OCI-LY7 (cell line): ENCODE measurements at regions not wholly inside any gene's neighbourhood (a gene's known extent, or its start where the extent isn't known, plus 50 kb on each side); places are given as distances from the start of the nearest gene placed in this dataset.

Source experiments
- BruUV-seq: library from RNA; stranded (reverse); fragments of 400-500 nt; replicated peaks from 2 replicates; lab custom pipeline; 2021; lab: Mats Ljungman, UMichigan
- CTCF ChIA-PET: fragments of 300-600 bp; sonication (Branson Sonifier 250); formaldehyde crosslinking; loops from one replicate; lab custom pipeline; 2022; ENCODE audit warnings: antibody characterized with exemption; ENCODE audit not compliant: unreplicated experiment; lab: Charles Lee
- POLR2A ChIA-PET: fragments of 300-600 bp; sonication (Branson Sonifier 250); formaldehyde crosslinking; loops from one replicate; lab custom pipeline; 2022; ENCODE audit warnings: antibody characterized with exemption; lab: Charles Lee
- DNase-seq: peaks from one replicate; pipeline ENCODE4 v3.0.0-alpha.2; 2015; ENCODE audit warnings: low spot score
- H2AFZ ChIP-seq: fragments of 200-600 bp; sonication (generic), shearing (Covaris generic); 2 replicates; pipeline ENCODE4 v1.6.1; 2014; ENCODE audit warnings: mild to moderate bottlenecking, antibody characterized with exemption, low read length, moderate library complexity
- H3K27ac ChIP-seq: fragments of 200-600 bp; sonication (generic); 2 replicates; pipeline ENCODE4 v1.5.1; 2014; ENCODE audit warnings: mixed run types, low read depth, mild to moderate bottlenecking, moderate library complexity, low read length, inconsistent platforms; ENCODE audit not compliant: poor library complexity, severe bottlenecking
- H3K36me3 ChIP-seq: fragments of 200-600 bp; sonication (generic); 2 replicates; pipeline ENCODE4 v1.6.1; 2014; ENCODE audit warnings: mild to moderate bottlenecking, antibody characterized with exemption, low read length, moderate library complexity, mixed read lengths; ENCODE audit not compliant: insufficient read depth
- H3K4me1 ChIP-seq: fragments of 200-600 bp; sonication (generic); 2 replicates; pipeline ENCODE4 v1.5.1; 2014; ENCODE audit warnings: mild to moderate bottlenecking, low read length; ENCODE audit not compliant: insufficient read depth, poor library complexity, severe bottlenecking
- H3K4me2 ChIP-seq: fragments of 200-600 bp; sonication (generic); 2 replicates; pipeline ENCODE4 v1.6.1; 2014; ENCODE audit warnings: mild to moderate bottlenecking, low read length
- H3K4me3 ChIP-seq: fragments of 200-600 bp; sonication (generic); 2 replicates; pipeline ENCODE4 v1.5.1; 2014; ENCODE audit warnings: mild to moderate bottlenecking, low read depth, low read length; ENCODE audit not compliant: poor library complexity, severe bottlenecking
- H3K79me2 ChIP-seq: fragments of 200-600 bp; sonication (generic); 2 replicates; pipeline ENCODE4 v1.6.1; 2016; ENCODE audit warnings: low read depth, mild to moderate bottlenecking, low read length, moderate library complexity, mixed read lengths; ENCODE audit not compliant: insufficient read depth
- H3K9me2 ChIP-seq: fragments of 200-600 bp; sonication (generic); 2 replicates; pipeline ENCODE4 v1.6.1; 2016; ENCODE audit warnings: mild to moderate bottlenecking, low read length, mixed read lengths; ENCODE audit not compliant: insufficient read depth
- H3K9me3 ChIP-seq: fragments of 200-600 bp; sonication (generic); 2 replicates; pipeline ENCODE4 v1.6.1; 2014; ENCODE audit warnings: mild to moderate bottlenecking, mixed run types, low read length, mixed read lengths
- H4K20me1 ChIP-seq: fragments of 200-600 bp; sonication (generic); 2 replicates; pipeline ENCODE4 v1.6.1; 2014; ENCODE audit warnings: mild to moderate bottlenecking, antibody characterized with exemption, low read length, moderate library complexity, mixed read lengths; ENCODE audit not compliant: insufficient read depth
- EZH2phosphoT487 ChIP-seq: fragments of 200-600 bp; sonication (generic); IDR thresholded peaks from 2 replicates; pipeline ENCODE4 v1.6.1; 2018; ENCODE audit warnings: low read depth, borderline replicate concordance, mild to moderate bottlenecking, mixed run types, antibody characterized with exemption, low read length, moderate library complexity, mixed read lengths
- intact Hi-C: fragments of 100-400 bp; cut with micrococcal nuclease; formaldehyde crosslinking; loops from one replicate; pipeline ENCODE4 v1.10.0; 2022; ENCODE audit not compliant: unreplicated experiment
- TF ChIP-seq, protein P1 (sequence below): fragments of 200-600 bp; sonication (generic); conservative IDR thresholded peaks from 2 replicates; pipeline ENCODE4 v1.5.1; 2014; ENCODE audit warnings: mild to moderate bottlenecking, antibody characterized with exemption, low read length, moderate library complexity, mixed read lengths

DNA sequence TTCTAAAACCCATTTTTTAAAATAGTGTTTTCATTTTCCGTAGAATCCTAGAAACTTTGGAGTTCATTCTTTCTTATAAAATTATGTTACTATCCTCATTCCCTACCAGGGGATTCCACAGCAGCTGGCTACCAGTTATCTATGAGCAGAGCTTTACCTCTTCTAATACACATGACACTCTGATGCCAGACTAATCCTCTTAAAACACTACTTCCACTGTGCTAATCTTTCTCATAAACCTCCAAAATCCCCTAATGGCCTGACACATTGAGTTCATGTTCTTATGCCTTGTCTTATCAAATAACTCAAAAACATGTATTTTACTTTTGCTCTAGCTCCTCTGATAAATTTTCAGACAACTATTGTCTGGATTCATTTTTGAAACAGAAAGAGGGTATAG, 633.6 kb upstream of the FTMT start:
- TF ChIP-seq, protein P1, sequence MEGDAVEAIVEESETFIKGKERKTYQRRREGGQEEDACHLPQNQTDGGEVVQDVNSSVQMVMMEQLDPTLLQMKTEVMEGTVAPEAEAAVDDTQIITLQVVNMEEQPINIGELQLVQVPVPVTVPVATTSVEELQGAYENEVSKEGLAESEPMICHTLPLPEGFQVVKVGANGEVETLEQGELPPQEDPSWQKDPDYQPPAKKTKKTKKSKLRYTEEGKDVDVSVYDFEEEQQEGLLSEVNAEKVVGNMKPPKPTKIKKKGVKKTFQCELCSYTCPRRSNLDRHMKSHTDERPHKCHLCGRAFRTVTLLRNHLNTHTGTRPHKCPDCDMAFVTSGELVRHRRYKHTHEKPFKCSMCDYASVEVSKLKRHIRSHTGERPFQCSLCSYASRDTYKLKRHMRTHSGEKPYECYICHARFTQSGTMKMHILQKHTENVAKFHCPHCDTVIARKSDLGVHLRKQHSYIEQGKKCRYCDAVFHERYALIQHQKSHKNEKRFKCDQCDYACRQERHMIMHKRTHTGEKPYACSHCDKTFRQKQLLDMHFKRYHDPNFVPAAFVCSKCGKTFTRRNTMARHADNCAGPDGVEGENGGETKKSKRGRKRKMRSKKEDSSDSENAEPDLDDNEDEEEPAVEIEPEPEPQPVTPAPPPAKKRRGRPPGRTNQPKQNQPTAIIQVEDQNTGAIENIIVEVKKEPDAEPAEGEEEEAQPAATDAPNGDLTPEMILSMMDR, result no peak
- no peak for TF ChIP-seq EZH2phosphoT487
- no TSS peak for BruUV-seq
- H2AFZ ChIP-seq, result no peak overlapping the region
- CTCF ChIA-PET, result no interaction called here
- no peak overlapping the region for H3K4me2 ChIP-seq
- H3K36me3 ChIP-seq, result no peaks in the 10 kb centered on the region
- no peak overlapping the region for H3K4me3 ChIP-seq
- H3K79me2 ChIP-seq, result no peaks in the 10 kb centered on the region
- H3K27ac ChIP-seq, result no peak overlapping the region
- no peaks in the 10 kb centered on the region for H3K9me2 ChIP-seq
- intact Hi-C loops, result no loop called here
- no peak for DNase-seq
- no peaks in the 10 kb centered on the region for H3K4me1 ChIP-seq
- POLR2A ChIA-PET, result no interaction called here
- H4K20me1 ChIP-seq, result no peaks in the 10 kb centered on the region
- no peaks in the 10 kb centered on the region for H3K9me3 ChIP-seq

- intact Hi-C loops, result no loop called here
- Histone ChIP-seq H3K9me3 (no peaks in the 10 kb centered on the region), H3K36me3 (no peaks in the 10 kb centered on the region), H3K4me2 (no peak overlapping the region), H3K9me2 (no peaks in the 10 kb centered on the region), H3K4me1 (no peaks in the 10 kb centered on the region), H3K27ac (no peak overlapping the region), H3K4me3 (no peak overlapping the region), H4K20me1 (no peaks in the 10 kb centered on the region), H3K79me2 (no peaks in the 10 kb centered on the region), H2AFZ (no peak overlapping the region)
- no TSS peak for BruUV-seq
- TF ChIP-seq EZH2phosphoT487, result no peak
- TF ChIP-seq, protein P1, result no peak
- ChIA-PET CTCF (no interaction called here), POLR2A (no interaction called here)
- DNase-seq, result no peak
These were observed 630.2 kb upstream of the FTMT start for GRCh38 chr5:121221483-121221882.

DNA sequence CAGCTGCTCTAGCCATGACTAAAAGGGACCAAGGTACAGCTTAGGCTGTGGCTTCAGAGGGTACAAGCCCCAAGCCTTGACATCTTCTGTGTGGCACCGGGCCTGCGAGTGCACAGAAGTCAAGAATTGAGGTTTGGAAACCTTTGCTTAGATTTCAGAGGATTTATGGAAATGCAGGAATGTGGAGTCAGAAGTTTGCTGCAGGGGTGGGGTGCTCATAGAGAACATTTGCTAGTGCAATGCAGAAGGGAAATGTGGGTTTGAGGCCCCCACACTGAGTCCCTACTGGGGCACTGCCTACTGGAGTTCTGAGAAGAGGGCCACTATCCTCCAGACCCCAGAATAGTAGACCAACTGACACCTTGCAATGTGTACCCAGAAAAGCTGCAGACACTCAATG, 624.9 kb upstream of the FTMT start:
- intact Hi-C loops, result no loop called here
- no peaks in the 10 kb centered on the region for H4K20me1 ChIP-seq
- no peaks in the 10 kb centered on the region for H3K4me1 ChIP-seq
- H3K27ac ChIP-seq, result no peak overlapping the region
- ChIA-PET POLR2A (no interaction called here), CTCF (no interaction called here)
- H3K9me3 ChIP-seq, result no peaks in the 10 kb centered on the region
- no peaks in the 10 kb centered on the region for H3K9me2 ChIP-seq
- TF ChIP-seq, protein P1, result no peak
- TF ChIP-seq EZH2phosphoT487, result no peak
- H2AFZ ChIP-seq, result no peak overlapping the region
- no peaks in the 10 kb centered on the region for H3K79me2 ChIP-seq
- H3K4me2 ChIP-seq, result no peak overlapping the region
- no peak for DNase-seq
- no TSS peak for BruUV-seq
- no peak overlapping the region for H3K4me3 ChIP-seq
- H3K36me3 ChIP-seq, result no peaks in the 10 kb centered on the region
